Heart left ventricle (tissue), 13 donors: ENCODE measurements at regions not wholly inside any gene's neighbourhood (a gene's known extent, or its start where the extent isn't known, plus 50 kb on each side); places are given as distances from the start of the nearest gene placed in this dataset.

ENCODE experiments used
- CTCF ChIP-seq, 12 donors: fragments of 200-600 bp; sonication (generic) in 4 of 12; IDR thresholded peaks; one replicate each; pipeline versions ENCODE4 v1.5.0 to v1.8.0; 2018 to 2022; ENCODE audit warnings: antibody characterized with exemption in 12 of 12, mild to moderate bottlenecking in 5 of 12
- POLR2A ChIP-seq, 2 donors: fragments of 450-650 bp; IDR thresholded peaks; one replicate each; pipeline ENCODE4 v1.6.1; 2017; ENCODE audit warnings: antibody characterized with exemption in 2 of 2, mild to moderate bottlenecking in 2 of 2, moderate library complexity in 2 of 2
- donor health status: ischemic (EF 13 %, LVEDD 7.1; RV severe dilation, severe dysfunction).
- donor health status: DM: no; HTN: yes; CAD: no.
- donor health status: DM: no; HTN: no; CAD: no.
- donor health status: ischemic (EF 25% LVEDD 6.9; RV normal size, moderate dysfunction).
- donor health status: ischemic (EF 25% LVEDD 5.7; RV mildly dilated, moderate dysfunction).
- donor health status: ischemic (EF 35%, LVEDD 5.7; RV mildly dilated, moderate dysfunction).
- donor health status: nonischemic (EF 11% LVEDD 7.7; RV severe dilation, severe dysfunction).
- donor health status: DM: yes; HTN: yes; CAD: no.
- donor health status: PGD.
- donor health status: ischemic (EF 29% LVEDD 5.4; RV normal size, mild dysfunction).
- donor health status: nonischemic (EF 23%, LVEDD 6.1; RV moderate dilation, normal function).

- peak in 2 of 12 donors; percentile 11 to 15 for TF ChIP-seq CTCF (IDR thresholded peaks at IDR 0.05)
- no peak for TF ChIP-seq POLR2A (IDR thresholded peaks at IDR 0.05)
These were observed 371.5 kb upstream of the KLF4 start for GRCh38 chr9:107861075-107861474.
